Muscle layer of colon (tissue), 2 donors: ENCODE measurements at regions not wholly inside any gene's neighbourhood (a gene's known extent, or its start where the extent isn't known, plus 50 kb on each side); places are given as distances from the start of the nearest gene placed in this dataset.
"Not testable (repeated sequence)": the region's sequence is repeated elsewhere in the genome, so short reads cannot be mapped to it uniquely, and the experiment has no call there.

Source experiments
- H3K27ac ChIP-seq: one replicate; pipeline ENCODE4 v1.7.0; 2013; ENCODE audit warnings: low read depth, mild to moderate bottlenecking, low read length, moderate library complexity
- H3K27me3 ChIP-seq, 2 donors: one replicate each; pipeline ENCODE4 v1.7.0; 2013; ENCODE audit warnings: low read length in 2 of 2, mild to moderate bottlenecking in 2 of 2; ENCODE audit not compliant: insufficient read depth in 2 of 2, control insufficient read depth in 1 of 2
- H3K36me3 ChIP-seq: one replicate; pipeline ENCODE4 v1.7.0; 2013; ENCODE audit warnings: mild to moderate bottlenecking, low read length; ENCODE audit not compliant: insufficient read depth
- H3K4me1 ChIP-seq: one replicate; pipeline ENCODE4 v1.7.0; 2013; ENCODE audit warnings: mild to moderate bottlenecking, low read length; ENCODE audit not compliant: insufficient read depth
- H3K4me3 ChIP-seq, 2 donors: one replicate each; pipeline ENCODE4 v1.7.0; 2013; ENCODE audit warnings: low read length in 2 of 2, low read depth in 1 of 2, mild to moderate bottlenecking in 1 of 2, moderate library complexity in 1 of 2
- H3K9ac ChIP-seq: one replicate; pipeline ENCODE4 v1.7.0; 2013; ENCODE audit warnings: low read length
- H3K9me3 ChIP-seq: one replicate; pipeline ENCODE4 v1.7.0; 2013; ENCODE audit warnings: mild to moderate bottlenecking, low read length
- donor health status: abdominal sarcoma.
- donor health status: Adenocarcinoma of cecum.

- H3K27ac ChIP-seq = no peak overlapping the region
- H3K9me3 ChIP-seq = no peaks in the 10 kb centered on the region
- no peaks in the 10 kb centered on the region for H3K36me3 ChIP-seq
- peaks cover 2% of the 10 kb centered on the region for H3K4me1 ChIP-seq
- no peak overlapping the region for H3K9ac ChIP-seq
- no peak overlapping the region for H3K4me3 ChIP-seq
- no peaks in the 10 kb centered on the region for H3K27me3 ChIP-seq
These were observed 94.8 kb upstream of the UXS1 start for GRCh38 chr2:106288873-106289272.

- Histone ChIP-seq H3K36me3 (no peaks in the 10 kb centered on the region), H3K4me1 (peaks cover 8% of the 10 kb centered on the region), H3K9ac (no peak overlapping the region), H3K9me3 (no peaks in the 10 kb centered on the region), H3K4me3 (no peak overlapping the region), H3K27me3 (no peaks in the 10 kb centered on the region), H3K27ac (no peak overlapping the region)
These were observed 91.2 kb upstream of the UXS1 start for GRCh38 chr2:106285237-106285829.

GRCh38 chr2:106284691-106285202 lies 90.6 kb upstream of the UXS1 start:
- H3K27me3 ChIP-seq = no peaks in the 10 kb centered on the region
- H3K36me3 ChIP-seq = no peaks in the 10 kb centered on the region
- peaks cover 8% of the 10 kb centered on the region for H3K4me1 ChIP-seq
- no peaks in the 10 kb centered on the region for H3K9me3 ChIP-seq
- no peak overlapping the region for H3K9ac ChIP-seq
- H3K4me3 ChIP-seq = no peak overlapping the region
- no peak overlapping the region for H3K27ac ChIP-seq

- Histone ChIP-seq H3K36me3 (no peaks in the 10 kb centered on the region), H3K4me3 (no peak overlapping the region), H3K9me3 (no peaks in the 10 kb centered on the region), H3K4me1 (peaks cover 8% of the 10 kb centered on the region), H3K9ac (no peak overlapping the region), H3K27ac (no peak overlapping the region), H3K27me3 (no peaks in the 10 kb centered on the region)
These were observed 90.2 kb upstream of the UXS1 start for GRCh38 chr2:106284255-106284654.

GRCh38 chr2:106283228-106284152 lies 89.4 kb upstream of the UXS1 start:
- not testable (repeated sequence) for H3K4me3 ChIP-seq, H3K9ac ChIP-seq, H3K9me3 ChIP-seq, H3K27me3 ChIP-seq, H3K27ac ChIP-seq, H3K36me3 ChIP-seq, H3K4me1 ChIP-seq

GRCh38 chr2:106282462-106283170 lies 88.5 kb upstream of the UXS1 start:
- Histone ChIP-seq H3K4me1 (peaks cover 8% of the 10 kb centered on the region), H3K27me3 (no peaks in the 10 kb centered on the region), H3K36me3 (no peaks in the 10 kb centered on the region), H3K4me3 (no peak overlapping the region), H3K9ac (no peak overlapping the region), H3K27ac (no peak overlapping the region), H3K9me3 (no peaks in the 10 kb centered on the region)

GRCh38 chr2:106281907-106282430 lies 87.9 kb upstream of the UXS1 start:
- H3K27me3 ChIP-seq, H3K9ac ChIP-seq, H3K4me3 ChIP-seq, H3K9me3 ChIP-seq, H3K36me3 ChIP-seq, H3K4me1 ChIP-seq, H3K27ac ChIP-seq: not testable (repeated sequence)

GRCh38 chr2:106280722-106281446 lies 86.8 kb upstream of the UXS1 start:
- no peak overlapping the region for H3K9ac ChIP-seq
- no peaks in the 10 kb centered on the region for H3K27me3 ChIP-seq

GRCh38 chr2:106280224-106280623 lies 86.1 kb upstream of the UXS1 start:
- H3K9ac ChIP-seq = no peak overlapping the region
- no peaks in the 10 kb centered on the region for H3K36me3 ChIP-seq
- no peak overlapping the region for H3K27ac ChIP-seq
- peaks cover 8% of the 10 kb centered on the region for H3K4me1 ChIP-seq
- H3K9me3 ChIP-seq = no peaks in the 10 kb centered on the region
- H3K27me3 ChIP-seq = no peaks in the 10 kb centered on the region
- no peak overlapping the region for H3K4me3 ChIP-seq

More at GRCh38 chr2:106280722-106281446, 86.8 kb upstream of the UXS1 start:
- Histone ChIP-seq H3K4me1 (peaks cover 8% of the 10 kb centered on the region), H3K9me3 (no peaks in the 10 kb centered on the region), H3K4me3 (no peak overlapping the region), H3K36me3 (no peaks in the 10 kb centered on the region), H3K27ac (no peak overlapping the region)

- Histone ChIP-seq H3K27ac (no peak overlapping the region), H3K4me1 (peaks cover under 1% of the 10 kb centered on the region), H3K27me3 (no peaks in the 10 kb centered on the region), H3K9me3 (no peaks in the 10 kb centered on the region), H3K9ac (no peak overlapping the region), H3K4me3 (no peak overlapping the region), H3K36me3 (no peaks in the 10 kb centered on the region)
These were observed 84.2 kb upstream of the UXS1 start for GRCh38 chr2:106278112-106278876.
